ENCODE measurements at regions not wholly inside any gene's neighbourhood (a gene's known extent, or its start where the extent isn't known, plus 50 kb on each side); places are given as distances from the start of the nearest gene placed in this dataset.

- Mint-ChIP-seq H3K27ac (no peak overlapping the region), H3K4me3 (no peak overlapping the region), H3K4me1 (no peaks in the 10 kb centered on the region), H3K36me3 (no peaks in the 10 kb centered on the region), H3K9me3 (ENCODE audit: low read depth) (no peaks in the 10 kb centered on the region), H3K27me3 (peaks cover 2% of the 10 kb centered on the region)
- ATAC-seq (no peak), DNase-seq (no peak)
- CTCF ChIA-PET = no interaction called here
Observed at GRCh38 chr11:92771701-92772100, 197.8 kb upstream of the MTNR1B start.

- H3K27me3 Mint-ChIP-seq = peaks cover 2% of the 10 kb centered on the region
- DNase-seq = no peak
- CTCF ChIA-PET = no interaction called here
- no peaks in the 10 kb centered on the region for H3K4me1 Mint-ChIP-seq
- ATAC-seq = no peak
- H3K36me3 Mint-ChIP-seq = no peaks in the 10 kb centered on the region
- no peak overlapping the region for H3K4me3 Mint-ChIP-seq
- H3K9me3 Mint-ChIP-seq (ENCODE audit: low read depth) = no peaks in the 10 kb centered on the region
- H3K27ac Mint-ChIP-seq = no peak overlapping the region
Observed at GRCh38 chr11:92775003-92775676, 194.3 kb upstream of the MTNR1B start.

GRCh38 chr11:92776676-92777075, 192.8 kb upstream of the MTNR1B start:
- H3K4me3 Mint-ChIP-seq = no peak overlapping the region
- ATAC-seq = no peak
- no peaks in the 10 kb centered on the region for H3K27me3 Mint-ChIP-seq

GRCh38 chr11:92779746-92780145, 189.7 kb upstream of the MTNR1B start:
- H3K36me3 Mint-ChIP-seq = no peaks in the 10 kb centered on the region
- ATAC-seq (no peak), DNase-seq (no peak)
- CTCF ChIA-PET = no interaction called here
- no peaks in the 10 kb centered on the region for H3K27me3 Mint-ChIP-seq
- H3K9me3 Mint-ChIP-seq (ENCODE audit: low read depth) = no peaks in the 10 kb centered on the region
- H3K27ac Mint-ChIP-seq = no peak overlapping the region
- no peak overlapping the region for H3K4me3 Mint-ChIP-seq
- no peaks in the 10 kb centered on the region for H3K4me1 Mint-ChIP-seq

More at GRCh38 chr11:92776676-92777075, 192.8 kb upstream of the MTNR1B start:
- H3K36me3 Mint-ChIP-seq = no peaks in the 10 kb centered on the region
- DNase-seq = no peak
- H3K27ac Mint-ChIP-seq = no peak overlapping the region
- no peaks in the 10 kb centered on the region for H3K9me3 Mint-ChIP-seq (ENCODE audit: low read depth)
- CTCF ChIA-PET = no interaction called here
- no peaks in the 10 kb centered on the region for H3K4me1 Mint-ChIP-seq

GRCh38 chr11:92781151-92781550, 188.3 kb upstream of the MTNR1B start:
- CTCF ChIA-PET = no interaction called here
- Mint-ChIP-seq H3K4me1 (no peaks in the 10 kb centered on the region), H3K27ac (no peak overlapping the region), H3K27me3 (no peaks in the 10 kb centered on the region), H3K9me3 (ENCODE audit: low read depth) (no peaks in the 10 kb centered on the region), H3K4me3 (no peak overlapping the region), H3K36me3 (no peaks in the 10 kb centered on the region)
- DNase-seq = no peak
- no peak for ATAC-seq

GRCh38 chr11:92782806-92783205, 186.6 kb upstream of the MTNR1B start:
- Mint-ChIP-seq H3K4me3 (no peak overlapping the region), H3K36me3 (no peaks in the 10 kb centered on the region), H3K9me3 (ENCODE audit: low read depth) (no peaks in the 10 kb centered on the region), H3K27me3 (no peaks in the 10 kb centered on the region), H3K27ac (no peak overlapping the region), H3K4me1 (no peaks in the 10 kb centered on the region)
- CTCF ChIA-PET = no interaction called here
- ATAC-seq (no peak), DNase-seq (no peak)

- DNase-seq (no peak), ATAC-seq (no peak)
- H3K36me3 Mint-ChIP-seq = no peaks in the 10 kb centered on the region
- no peaks in the 10 kb centered on the region for H3K27me3 Mint-ChIP-seq
- H3K4me3 Mint-ChIP-seq = no peak overlapping the region
- no peaks in the 10 kb centered on the region for H3K9me3 Mint-ChIP-seq (ENCODE audit: low read depth)
- CTCF ChIA-PET = no interaction called here
- no peaks in the 10 kb centered on the region for H3K4me1 Mint-ChIP-seq
- no peak overlapping the region for H3K27ac Mint-ChIP-seq
Observed at GRCh38 chr11:92784331-92784730, 185.1 kb upstream of the MTNR1B start.

- Mint-ChIP-seq H3K4me3 (no peak overlapping the region), H3K4me1 (no peaks in the 10 kb centered on the region), H3K9me3 (ENCODE audit: low read depth) (no peaks in the 10 kb centered on the region), H3K27ac (no peak overlapping the region), H3K27me3 (no peaks in the 10 kb centered on the region), H3K36me3 (no peaks in the 10 kb centered on the region)
- DNase-seq (no peak), ATAC-seq (no peak)
- CTCF ChIA-PET = no interaction called here
Observed at GRCh38 chr11:92787638-92788037, 181.8 kb upstream of the MTNR1B start.

- no peaks in the 10 kb centered on the region for H3K4me1 Mint-ChIP-seq
- DNase-seq (no peak), ATAC-seq (no peak)
- CTCF ChIA-PET = no interaction called here
- H3K9me3 Mint-ChIP-seq (ENCODE audit: low read depth) = no peaks in the 10 kb centered on the region
- H3K27me3 Mint-ChIP-seq = no peaks in the 10 kb centered on the region
- H3K4me3 Mint-ChIP-seq = no peak overlapping the region
- no peaks in the 10 kb centered on the region for H3K36me3 Mint-ChIP-seq
- H3K27ac Mint-ChIP-seq = no peak overlapping the region
Observed at GRCh38 chr11:92789761-92790160, 179.7 kb upstream of the MTNR1B start.

- CTCF ChIA-PET = no interaction called here
Observed at GRCh38 chr11:92790366-92790765, 179.1 kb upstream of the MTNR1B start.

GRCh38 chr11:92790926-92791616, 178.4 kb upstream of the MTNR1B start:
- H3K27ac Mint-ChIP-seq = no peak overlapping the region
- no peaks in the 10 kb centered on the region for H3K9me3 Mint-ChIP-seq (ENCODE audit: low read depth)
- no peaks in the 10 kb centered on the region for H3K27me3 Mint-ChIP-seq
- H3K36me3 Mint-ChIP-seq = no peaks in the 10 kb centered on the region
- CTCF ChIA-PET = no interaction called here
- ATAC-seq = no peak
- no peak for DNase-seq
- H3K4me3 Mint-ChIP-seq = no peak overlapping the region
- H3K4me1 Mint-ChIP-seq = no peaks in the 10 kb centered on the region

More at GRCh38 chr11:92790366-92790765, 179.1 kb upstream of the MTNR1B start:
- H3K9me3 Mint-ChIP-seq (ENCODE audit: low read depth) = no peaks in the 10 kb centered on the region
- no peaks in the 10 kb centered on the region for H3K36me3 Mint-ChIP-seq
- no peaks in the 10 kb centered on the region for H3K27me3 Mint-ChIP-seq
- H3K27ac Mint-ChIP-seq = no peak overlapping the region
- DNase-seq (no peak), ATAC-seq (no peak)
- H3K4me3 Mint-ChIP-seq = no peak overlapping the region
- H3K4me1 Mint-ChIP-seq = no peaks in the 10 kb centered on the region

GRCh38 chr11:92791886-92792285, 177.6 kb upstream of the MTNR1B start:
- H3K9me3 Mint-ChIP-seq (ENCODE audit: low read depth) = no peaks in the 10 kb centered on the region
- no peak overlapping the region for H3K27ac Mint-ChIP-seq
- DNase-seq (no peak), ATAC-seq (no peak)
- H3K36me3 Mint-ChIP-seq = no peaks in the 10 kb centered on the region
- CTCF ChIA-PET = no interaction called here
- no peaks in the 10 kb centered on the region for H3K4me1 Mint-ChIP-seq
- no peaks in the 10 kb centered on the region for H3K27me3 Mint-ChIP-seq
- no peak overlapping the region for H3K4me3 Mint-ChIP-seq

- DNase-seq (no peak), ATAC-seq (no peak)
- Mint-ChIP-seq H3K36me3 (no peaks in the 10 kb centered on the region), H3K27ac (no peak overlapping the region), H3K4me3 (no peak overlapping the region), H3K9me3 (ENCODE audit: low read depth) (peaks cover 3% of the 10 kb centered on the region), H3K27me3 (no peaks in the 10 kb centered on the region), H3K4me1 (no peaks in the 10 kb centered on the region)
- CTCF ChIA-PET = no interaction called here
Observed at GRCh38 chr11:92793189-92793588, 176.3 kb upstream of the MTNR1B start.

GRCh38 chr11:92794783-92795182, 174.7 kb upstream of the MTNR1B start:
- ATAC-seq (no peak), DNase-seq (no peak)
- Mint-ChIP-seq H3K4me1 (no peaks in the 10 kb centered on the region), H3K9me3 (ENCODE audit: low read depth) (peaks cover 7% of the 10 kb centered on the region), H3K36me3 (no peaks in the 10 kb centered on the region), H3K27ac (no peak overlapping the region), H3K4me3 (no peak overlapping the region), H3K27me3 (no peaks in the 10 kb centered on the region)
- CTCF ChIA-PET = no interaction called here
